Left ventricle myocardium inferior (tissue), 1 donor: ENCODE measurements at regions not wholly inside any gene's neighbourhood (a gene's known extent, or its start where the extent isn't known, plus 50 kb on each side); places are given as distances from the start of the nearest gene placed in this dataset.

Experiments used
- DNase-seq: peaks from one replicate; pipeline ENCODE4 v3.0.0-alpha.2; 2020
- H3K27ac ChIP-seq: fragments of 200-600 bp; replicated peaks from 2 replicates; pipeline ENCODE4 v1.8.0; 2021
- H3K27me3 ChIP-seq: fragments of 200-600 bp; 2 replicates; pipeline ENCODE4 v1.8.0; 2021; ENCODE audit warnings: low read depth
- H3K36me3 ChIP-seq: fragments of 200-600 bp; 2 replicates; pipeline ENCODE4 v1.8.0; 2021
- H3K4me1 ChIP-seq: fragments of 200-600 bp; 2 replicates; pipeline ENCODE4 v1.8.0; 2021
- H3K4me3 ChIP-seq: fragments of 200-600 bp; 2 replicates; pipeline ENCODE4 v1.8.0; 2021; ENCODE audit warnings: mild to moderate bottlenecking, moderate library complexity
- H3K9me3 ChIP-seq: fragments of 200-600 bp; replicated peaks from 2 replicates; pipeline ENCODE4 v1.8.0; 2021
- CTCF ChIP-seq: fragments of 200-600 bp; IDR thresholded peaks from 2 replicates; pipeline ENCODE4 v1.8.0; 2021; ENCODE audit warnings: antibody characterized with exemption, mild to moderate bottlenecking, borderline replicate concordance
- intact Hi-C: fragments of 100-400 bp; cut with micrococcal nuclease; formaldehyde crosslinking; loops from one replicate; pipeline ENCODE4 v1.11.0; 2022
- donor health status: DM: no; HTN: yes; CAD: no; lungs with severe emphysema.

GRCh38 chrX:809081-809480 lies 178.5 kb downstream of the SHOX start:
- DNase-seq: no peak
- peaks cover 8% of the 10 kb centered on the region for H3K9me3 ChIP-seq
- TF ChIP-seq CTCF: no peak

GRCh38 chrX:806586-806985 lies 176.0 kb downstream of the SHOX start:
- no peak overlapping the region for H3K4me3 ChIP-seq
- no peak for TF ChIP-seq CTCF

More at GRCh38 chrX:809081-809480, 178.5 kb downstream of the SHOX start:
- H3K4me1 ChIP-seq: no peaks in the 10 kb centered on the region
- H3K4me3 ChIP-seq: no peak overlapping the region
- intact Hi-C loops: no loop called here
- no peak overlapping the region for H3K27ac ChIP-seq
- H3K27me3 ChIP-seq: peaks cover 7% of the 10 kb centered on the region
- H3K36me3 ChIP-seq: no peaks in the 10 kb centered on the region

GRCh38 chrX:805988-806387 lies 175.4 kb downstream of the SHOX start:
- Histone ChIP-seq H3K27me3 (peaks cover 7% of the 10 kb centered on the region), H3K4me1 (no peaks in the 10 kb centered on the region), H3K9me3 (peaks cover 8% of the 10 kb centered on the region), H3K27ac (no peak overlapping the region), H3K36me3 (no peaks in the 10 kb centered on the region), H3K4me3 (no peak overlapping the region)
- intact Hi-C loops: no loop called here
- TF ChIP-seq CTCF: no peak
- DNase-seq: no peak

More at GRCh38 chrX:806586-806985, 176.0 kb downstream of the SHOX start:
- H3K27ac ChIP-seq: no peak overlapping the region
- no peaks in the 10 kb centered on the region for H3K4me1 ChIP-seq
- H3K27me3 ChIP-seq: peaks cover 7% of the 10 kb centered on the region
- intact Hi-C loops: no loop called here
- H3K36me3 ChIP-seq: no peaks in the 10 kb centered on the region
- peaks cover 8% of the 10 kb centered on the region for H3K9me3 ChIP-seq
- no peak for DNase-seq

- Histone ChIP-seq H3K36me3 (no peaks in the 10 kb centered on the region), H3K4me1 (no peaks in the 10 kb centered on the region), H3K27ac (no peak overlapping the region), H3K27me3 (peaks cover 13% of the 10 kb centered on the region), H3K9me3 (peaks cover 8% of the 10 kb centered on the region), H3K4me3 (no peak overlapping the region)
- no peak for TF ChIP-seq CTCF
- DNase-seq: no peak
- intact Hi-C loops: no loop called here
Observed at GRCh38 chrX:805103-805670, 174.6 kb downstream of the SHOX start.

- no peak for TF ChIP-seq CTCF
- Histone ChIP-seq H3K4me1 (no peaks in the 10 kb centered on the region), H3K27me3 (peaks cover 10% of the 10 kb centered on the region), H3K36me3 (no peaks in the 10 kb centered on the region), H3K4me3 (no peak overlapping the region), H3K9me3 (peaks cover 5% of the 10 kb centered on the region), H3K27ac (no peak overlapping the region)
- DNase-seq: no peak
- intact Hi-C loops: no loop called here
Observed at GRCh38 chrX:802846-803245, 172.3 kb downstream of the SHOX start.

- no peak for TF ChIP-seq CTCF
- Histone ChIP-seq H3K36me3 (no peaks in the 10 kb centered on the region), H3K9me3 (peaks cover 5% of the 10 kb centered on the region), H3K27ac (no peak overlapping the region), H3K27me3 (peaks cover 8% of the 10 kb centered on the region), H3K4me3 (no peak overlapping the region), H3K4me1 (no peaks in the 10 kb centered on the region)
- intact Hi-C loops: no loop called here
- DNase-seq: no peak
Observed at GRCh38 chrX:799808-800207, 169.2 kb downstream of the SHOX start.
